Femur (tissue), 1 donor: ENCODE measurements at regions not wholly inside any gene's neighbourhood (a gene's known extent, or its start where the extent isn't known, plus 50 kb on each side); places are given as distances from the start of the nearest gene placed in this dataset.
"Not testable (repeated sequence)": the region's sequence is repeated elsewhere in the genome, so short reads cannot be mapped to it uniquely, and the experiment has no call there.

Experiments
- DNase-seq: peaks from one replicate; pipeline ENCODE4 v3.0.0-alpha.2; 2017

GRCh38 chr3:89533275-89533674 is 425.9 kb downstream of the EPHA3 start:
- DNase-seq = no peak

GRCh38 chr3:89554587-89554986 is 447.2 kb downstream of the EPHA3 start:
- not testable (repeated sequence) for DNase-seq

GRCh38 chr3:89558711-89559110 is 451.3 kb downstream of the EPHA3 start:
- no peak for DNase-seq

- DNase-seq = no peak
Measured at GRCh38 chr3:89560568-89560967, 453.1 kb downstream of the EPHA3 start.

GRCh38 chr3:89562373-89562772 is 455.0 kb downstream of the EPHA3 start:
- DNase-seq = no peak

- no peak for DNase-seq
Measured at GRCh38 chr3:89565098-89565497, 457.7 kb downstream of the EPHA3 start.

- no peak for DNase-seq
Measured at GRCh38 chr3:89570465-89570864, 463.0 kb downstream of the EPHA3 start.

GRCh38 chr3:89571298-89571697 is 463.9 kb downstream of the EPHA3 start:
- no peak for DNase-seq

- peak; percentile 27 for DNase-seq
Measured at GRCh38 chr3:89571707-89572106, 464.3 kb downstream of the EPHA3 start.

GRCh38 chr3:89572261-89572660 is 464.8 kb downstream of the EPHA3 start:
- DNase-seq = no peak

- no peak for DNase-seq
Measured at GRCh38 chr3:89576417-89576816, 469.0 kb downstream of the EPHA3 start.

GRCh38 chr3:89577637-89578530 is 470.5 kb downstream of the EPHA3 start:
- no peak for DNase-seq

- DNase-seq = no peak
Measured at GRCh38 chr3:89580859-89581258, 473.4 kb downstream of the EPHA3 start.

GRCh38 chr3:89584398-89584797 is 477.0 kb downstream of the EPHA3 start:
- no peak for DNase-seq

GRCh38 chr3:89586256-89586655 is 478.8 kb downstream of the EPHA3 start:
- DNase-seq = no peak

- DNase-seq = no peak
Measured at GRCh38 chr3:89586676-89587075, 479.3 kb downstream of the EPHA3 start.

GRCh38 chr3:89606151-89606550 is 498.7 kb downstream of the EPHA3 start:
- no peak for DNase-seq

- no peak for DNase-seq
Measured at GRCh38 chr3:89612027-89612426, 504.6 kb downstream of the EPHA3 start.

- DNase-seq = no peak
Measured at GRCh38 chr3:89613241-89613640, 505.8 kb downstream of the EPHA3 start.

GRCh38 chr3:89617706-89618105 is 510.3 kb downstream of the EPHA3 start:
- DNase-seq = no peak

- no peak for DNase-seq
Measured at GRCh38 chr3:89619263-89619662, 511.8 kb downstream of the EPHA3 start.

GRCh38 chr3:89622063-89622700 is 514.8 kb downstream of the EPHA3 start:
- DNase-seq = no peak

GRCh38 chr3:89624494-89624893 is 517.1 kb downstream of the EPHA3 start:
- DNase-seq = no peak

GRCh38 chr3:89625945-89626344 is 518.5 kb downstream of the EPHA3 start:
- DNase-seq = no peak
